ENCODE measurements at regions not wholly inside any gene's neighbourhood (a gene's known extent, or its start where the extent isn't known, plus 50 kb on each side); places are given as distances from the start of the nearest gene placed in this dataset.

- TF ChIP-seq CTCF (IDR thresholded peaks at IDR 0.05; ENCODE audit: low read depth, low read length, missing control alignments): no peak
- H3K4me3 ChIP-seq (ENCODE audit: low read depth, low read length): no peak overlapping the region
- DNase-seq (ENCODE audit: low read depth): no peak
Observed at GRCh38 chr12:85633491-85633890, 202.7 kb downstream of the RASSF9 start.

- DNase-seq (ENCODE audit: low read depth): no peak
- no peak overlapping the region for H3K4me3 ChIP-seq (ENCODE audit: low read depth, low read length)
- TF ChIP-seq CTCF (IDR thresholded peaks at IDR 0.05; ENCODE audit: low read depth, low read length, missing control alignments): no peak
Observed at GRCh38 chr12:85639834-85640233, 196.4 kb downstream of the RASSF9 start.

- H3K4me3 ChIP-seq (ENCODE audit: low read depth, low read length): no peak overlapping the region
- no peak for TF ChIP-seq CTCF (IDR thresholded peaks at IDR 0.05; ENCODE audit: low read depth, low read length, missing control alignments)
- no peak for DNase-seq (ENCODE audit: low read depth)
Observed at GRCh38 chr12:85641796-85642195, 194.4 kb downstream of the RASSF9 start.

GRCh38 chr12:85642288-85642687 lies 193.9 kb downstream of the RASSF9 start:
- TF ChIP-seq CTCF (IDR thresholded peaks at IDR 0.05; ENCODE audit: low read depth, low read length, missing control alignments): no peak
- no peak overlapping the region for H3K4me3 ChIP-seq (ENCODE audit: low read depth, low read length)
- DNase-seq (ENCODE audit: low read depth): no peak

GRCh38 chr12:85642808-85643207 lies 193.4 kb downstream of the RASSF9 start:
- TF ChIP-seq CTCF (IDR thresholded peaks at IDR 0.05; ENCODE audit: low read depth, low read length, missing control alignments): no peak
- H3K4me3 ChIP-seq (ENCODE audit: low read depth, low read length): no peak overlapping the region
- no peak for DNase-seq (ENCODE audit: low read depth)

- H3K4me3 ChIP-seq (ENCODE audit: low read depth, low read length): no peak overlapping the region
- DNase-seq (ENCODE audit: low read depth): no peak
- no peak for TF ChIP-seq CTCF (IDR thresholded peaks at IDR 0.05; ENCODE audit: low read depth, low read length, missing control alignments)
Observed at GRCh38 chr12:85644508-85644907, 191.7 kb downstream of the RASSF9 start.

GRCh38 chr12:85653731-85654455 lies 182.3 kb downstream of the RASSF9 start:
- no peak overlapping the region for H3K4me3 ChIP-seq (ENCODE audit: low read depth, low read length)
- no peak for DNase-seq (ENCODE audit: low read depth)
- TF ChIP-seq CTCF (IDR thresholded peaks at IDR 0.05; ENCODE audit: low read depth, low read length, missing control alignments): no peak
